ENCODE measurements at regions not wholly inside any gene's neighbourhood (a gene's known extent, or its start where the extent isn't known, plus 50 kb on each side); places are given as distances from the start of the nearest gene placed in this dataset.

GRCh38 chr6:147712841-147713240, 204.4 kb downstream of the SAMD5 start:
- H3K27me3 ChIP-seq (replicated peaks in 1 of 4; ENCODE audit: control insufficient read depth in 3 of 4, extremely low read depth in 1 of 4, insufficient read depth in 3 of 4, low read length in 3 of 4) = no peaks in the 10 kb centered on the region
- H3K14ac ChIP-seq (ENCODE audit: insufficient read length) = no peak overlapping the region
- H2BK5ac ChIP-seq (ENCODE audit: low read depth, low read length) = no peak overlapping the region
- no peaks in the 10 kb centered on the region for H3K36me3 ChIP-seq (ENCODE audit: control insufficient read depth in 2 of 4, insufficient read depth in 4 of 4, low read length in 3 of 4)
- no peaks in the 10 kb centered on the region for H3K79me2 ChIP-seq (ENCODE audit: control insufficient read depth in 1 of 2, insufficient read depth in 2 of 2, low read length in 2 of 2)
- no peaks in the 10 kb centered on the region; the same call in 1 of the 2 replicates for H3K23me2 ChIP-seq (ENCODE audit: low read depth, low read length)
- H3K4me2 ChIP-seq (ENCODE audit: insufficient read depth in 1 of 2, low read depth in 2 of 2, low read length in 2 of 2) = no peak overlapping the region
- H3K9ac ChIP-seq (replicated peaks in 1 of 4; ENCODE audit: extremely low read depth in 1 of 4, low read depth in 3 of 4, low read length in 3 of 4) = no peak overlapping the region
- H3K4ac ChIP-seq (replicated peaks; ENCODE audit: insufficient read length, low read depth, low read length) = no peak overlapping the region
- TF ChIP-seq TCF12 (IDR thresholded peaks at IDR 0.05; ENCODE audit: low read depth, low read length) = no peak
- TF ChIP-seq MAFK (IDR thresholded peaks at IDR 0.05; ENCODE audit: low read depth, low read length) = no peak
- TF ChIP-seq TEAD4 (IDR thresholded peaks at IDR 0.05; ENCODE audit: low read depth, low read length) = no peak
- no peak for TF ChIP-seq NANOG (IDR thresholded peaks at IDR 0.05; ENCODE audit: insufficient read depth, low read depth, low read length, poor library complexity, severe bottlenecking)
- no peak for TF ChIP-seq SIRT6 (IDR thresholded peaks at IDR 0.05; ENCODE audit: low read length)
- H3K56ac ChIP-seq (replicated peaks; ENCODE audit: insufficient read length, low read depth, low read length) = no peak overlapping the region
- CTCF ChIA-PET (ENCODE audit: partially characterized antibody) = no interaction called here
- H2AFZ ChIP-seq (ENCODE audit: low read length) = no peak overlapping the region
- H2BK20ac ChIP-seq (ENCODE audit: low read length) = no peak overlapping the region
- no peak overlapping the region for H2BK12ac ChIP-seq (ENCODE audit: low read depth, low read length)
- FAIRE-seq (no peak), DNase-seq (ENCODE audit: low read depth in 1 of 2, low spot score in 2 of 2) (no peak)
- H4K20me1 ChIP-seq (replicated peaks in 1 of 2; ENCODE audit: control insufficient read depth in 1 of 2, insufficient read depth in 2 of 2, low read length in 2 of 2) = no peaks in the 10 kb centered on the region
- no peak overlapping the region for H2BK15ac ChIP-seq (ENCODE audit: low read length)
- POLR2A ChIA-PET (ENCODE audit: partially characterized antibody) = no interaction called here
- 100% methylated on average over 2 of the region's 2 CpGs; no CpG with 5 or more reads in 1 of the 2 experiments for WGBS, 2 experiments (ENCODE audit: extremely low coverage in 1 of 2, insufficient coverage in 1 of 2, insufficient read length in 1 of 2, insufficient replicate concordance in 2 of 2, low coverage in 1 of 2, low lambda C conversion rate in 2 of 2, missing lambda C conversion rate in 1 of 2)
- no peak overlapping the region for H3K4me3 ChIP-seq (ENCODE audit: extremely low read depth in 1 of 4, insufficient read depth in 2 of 4, low read depth in 3 of 4, low read length in 4 of 4)
- H4K91ac ChIP-seq (replicated peaks; ENCODE audit: insufficient read length, low read length) = no peak overlapping the region
- no peaks in the 10 kb centered on the region; the same call in 1 of the 2 replicates for H3K79me1 ChIP-seq (ENCODE audit: low read depth, low read length)
- H3K4me1 ChIP-seq (replicated peaks in 1 of 4; ENCODE audit: control insufficient read depth in 3 of 4, insufficient read depth in 4 of 4, low read length in 3 of 4) = no peaks in the 10 kb centered on the region
- no peak overlapping the region for H4K5ac ChIP-seq (ENCODE audit: insufficient read length, low read depth, low read length)
- H2BK120ac ChIP-seq (replicated peaks; ENCODE audit: low read depth, low read length) = no peak overlapping the region
- no peak overlapping the region for H3K18ac ChIP-seq (ENCODE audit: extremely low read depth, low read length)
- no peak overlapping the region for H2AK5ac ChIP-seq (ENCODE audit: low read depth, low read length)
- H3K9me3 ChIP-seq (ENCODE audit: insufficient read depth in 2 of 2, low read depth in 1 of 2, low read length in 1 of 2) = no peaks in the 10 kb centered on the region
- H3K23ac ChIP-seq (ENCODE audit: insufficient read length) = no peak overlapping the region
- H3K27ac ChIP-seq (ENCODE audit: low read depth, low read length) = no peak overlapping the region
- H4K8ac ChIP-seq (ENCODE audit: extremely low read depth, insufficient read depth, low read length) = no peak overlapping the region

Data from H1 (cell line).